Astrocyte of the cerebellum (primary cell): ENCODE measurements at regions not wholly inside any gene's neighbourhood (a gene's known extent, or its start where the extent isn't known, plus 50 kb on each side); places are given as distances from the start of the nearest gene placed in this dataset.
"Not testable (repeated sequence)": the region's sequence is repeated elsewhere in the genome, so short reads cannot be mapped to it uniquely, and the experiment has no call there.

Experiments
- DNase-seq: peaks from one replicate; pipeline ENCODE4 v3.0.0-alpha.2; 2011; ENCODE audit warnings: low read depth
- H3K4me3 ChIP-seq: 2 replicates; pipeline ENCODE4 v1.5.1; 2011; ENCODE audit warnings: mild to moderate bottlenecking, low read depth, low read length, moderate library complexity
- CTCF ChIP-seq: IDR thresholded peaks from 2 replicates; pipeline ENCODE4 v1.5.1; 2012; ENCODE audit warnings: low read length, low read depth, moderate library complexity, mild to moderate bottlenecking; ENCODE audit errors: missing control alignments
- in situ Hi-C: cut with HindIII; loops from 2 replicates; pipeline ENCODE4 v1.10.0; 2017; ENCODE audit warnings: low sequenced_read_pairs

GRCh38 chr3:147507638-147508286, 98.6 kb downstream of the ZIC1 start:
- no peak overlapping the region for H3K4me3 ChIP-seq
- DNase-seq: no peak
- TF ChIP-seq CTCF: no peak
- in situ Hi-C loops: no loop called here

DNA sequence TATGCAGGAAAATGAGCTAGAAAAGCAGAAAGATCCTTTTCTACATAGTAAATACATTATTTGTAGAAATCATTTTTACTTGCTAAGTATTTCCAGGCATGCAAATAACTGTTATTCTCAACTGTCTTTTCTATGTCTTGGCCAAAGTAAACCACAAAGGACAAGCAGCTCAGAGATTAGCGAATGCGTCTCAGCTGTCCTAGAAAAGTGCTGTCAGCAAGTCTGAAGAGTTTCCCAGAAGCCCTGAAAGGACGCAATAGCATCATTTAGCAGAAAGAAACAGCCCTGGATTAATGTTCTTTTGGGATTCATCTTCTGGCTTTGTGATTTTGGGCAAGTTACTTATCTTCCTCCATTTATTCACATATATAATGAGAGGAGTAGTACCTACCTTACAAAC, 100.3 kb downstream of the ZIC1 start:
- no peak for TF ChIP-seq CTCF
- DNase-seq: no peak
- no peak overlapping the region for H3K4me3 ChIP-seq
- in situ Hi-C loops: no loop called here

DNA sequence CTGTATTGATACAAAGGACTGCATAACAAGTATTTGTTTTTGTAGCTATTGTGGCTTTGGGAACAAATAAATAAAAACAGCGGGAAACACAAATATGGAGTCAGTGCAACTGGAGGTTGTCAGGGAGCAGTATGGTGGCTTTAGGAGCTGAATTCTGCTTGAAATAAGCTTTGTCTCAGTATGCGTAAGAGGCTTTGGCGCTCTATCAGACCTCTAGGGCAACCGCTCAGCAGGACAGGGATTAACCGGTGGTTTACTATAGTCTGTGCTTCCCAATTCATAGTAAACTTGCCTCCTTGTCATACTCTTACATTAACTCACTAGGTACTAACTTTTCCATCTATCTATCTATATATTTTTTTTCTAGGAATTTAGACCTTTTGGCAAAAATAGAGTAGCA, 104.6 kb downstream of the ZIC1 start:
- in situ Hi-C loops: no loop called here
- DNase-seq: no peak
- H3K4me3 ChIP-seq: no peak overlapping the region
- no peak for TF ChIP-seq CTCF

GRCh38 chr3:147514366-147515160, 105.4 kb downstream of the ZIC1 start:
- no peak overlapping the region for H3K4me3 ChIP-seq
- in situ Hi-C loops: no loop called here
- no peak for TF ChIP-seq CTCF
- DNase-seq: no peak

DNA sequence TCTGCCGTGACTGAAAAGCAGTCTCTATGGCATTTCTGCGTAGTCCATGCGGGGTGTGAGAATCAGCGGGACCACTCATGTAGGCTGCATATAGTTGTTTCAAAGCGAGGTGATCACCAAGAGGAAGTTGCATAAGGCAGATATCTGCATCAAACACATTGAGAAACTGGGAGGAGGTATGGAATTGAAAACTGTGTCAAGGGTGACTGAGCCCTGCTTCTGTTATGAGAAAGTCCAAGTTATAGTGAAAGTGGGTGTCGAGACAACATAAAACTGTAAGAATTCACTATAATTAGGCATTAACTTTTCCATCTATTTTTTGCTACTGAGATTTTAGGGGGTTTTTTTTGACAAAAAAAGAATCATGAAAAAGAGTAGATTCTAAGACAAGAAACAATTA, 109.3 kb downstream of the ZIC1 start:
- DNase-seq: no peak
- in situ Hi-C loops: no loop called here
- TF ChIP-seq CTCF: no peak
- H3K4me3 ChIP-seq: no peak overlapping the region

- peak; percentile 34 for DNase-seq
These were observed 112.5 kb downstream of the ZIC1 start for GRCh38 chr3:147521646-147522045.

GRCh38 chr3:147522780-147523179, 113.6 kb downstream of the ZIC1 start:
- in situ Hi-C loops, H3K4me3 ChIP-seq, DNase-seq: not testable (repeated sequence)

More at GRCh38 chr3:147521646-147522045, 112.5 kb downstream of the ZIC1 start:
- no peak overlapping the region for H3K4me3 ChIP-seq
- no peak for TF ChIP-seq CTCF
- in situ Hi-C loops: no loop called here
